Astrocyte (in vitro differentiated cells and primary cell): ENCODE measurements at regions not wholly inside any gene's neighbourhood (a gene's known extent, or its start where the extent isn't known, plus 50 kb on each side); places are given as distances from the start of the nearest gene placed in this dataset.

Experiments used
- DNase-seq: peaks from one replicate; pipeline ENCODE4 v3.0.0-alpha.2; 2010; ENCODE audit warnings: low read depth
- FAIRE-seq: peaks from 2 replicates; lab custom pipeline; 2011; peaks lifted over from hg19 to GRCh38; lab: Jason Lieb, UNC
- H2AFZ ChIP-seq: 2 replicates; pipeline ENCODE4 v1.6.0; 2012; ENCODE audit warnings: low read depth, low read length, inconsistent platforms
- H3K27ac ChIP-seq: 2 replicates; pipeline ENCODE4 v1.5.1; 2011; ENCODE audit warnings: low read depth, low read length, inconsistent platforms
- H3K27me3 ChIP-seq: 2 replicates; pipeline ENCODE4 v1.6.0; 2011; ENCODE audit warnings: low read length, inconsistent platforms; ENCODE audit not compliant: insufficient read depth
- H3K36me3 ChIP-seq: 2 replicates; pipeline ENCODE4 v1.5.1; 2011; ENCODE audit warnings: low read length, inconsistent platforms; ENCODE audit not compliant: insufficient read depth
- H3K4me1 ChIP-seq: 2 replicates; pipeline ENCODE4 v1.5.1; 2011; ENCODE audit warnings: low read length, inconsistent platforms; ENCODE audit not compliant: insufficient read depth
- H3K4me2 ChIP-seq: 2 replicates; pipeline ENCODE4 v1.6.0; 2012; ENCODE audit warnings: low read length, inconsistent platforms
- H3K4me3 ChIP-seq: 2 replicates; pipeline ENCODE4 v1.5.1; 2011; ENCODE audit warnings: low read depth, mild to moderate bottlenecking, low read length, inconsistent platforms; ENCODE audit not compliant: insufficient read depth
- H3K79me2 ChIP-seq: 2 replicates; pipeline ENCODE4 v1.6.0; 2012; ENCODE audit warnings: mild to moderate bottlenecking, low read length, inconsistent platforms; ENCODE audit not compliant: insufficient read depth
- H3K9ac ChIP-seq: 2 replicates; pipeline ENCODE4 v1.6.0; 2012; ENCODE audit warnings: mild to moderate bottlenecking, low read length, inconsistent platforms
- H3K9me3 ChIP-seq: 2 replicates; pipeline ENCODE4 v1.5.1; 2012; ENCODE audit warnings: low read depth, mild to moderate bottlenecking, low read length, inconsistent platforms; ENCODE audit not compliant: insufficient read depth
- H4K20me1 ChIP-seq: 2 replicates; pipeline ENCODE4 v1.6.0; 2012; ENCODE audit warnings: low read length, inconsistent platforms; ENCODE audit not compliant: insufficient read depth
- H3K27ac Mint-ChIP-seq: one replicate; pipeline ENCODE4 v1.8.0; 2021; ENCODE audit warnings: mild to moderate bottlenecking, mixed read lengths; ENCODE audit not compliant: unreplicated experiment
- H3K27me3 Mint-ChIP-seq: one replicate; pipeline ENCODE4 v1.8.0; 2021; ENCODE audit warnings: low read depth, mixed read lengths; ENCODE audit not compliant: unreplicated experiment
- H3K36me3 Mint-ChIP-seq: one replicate; pipeline ENCODE4 v1.8.0; 2021; ENCODE audit warnings: low read depth, mixed read lengths; ENCODE audit not compliant: unreplicated experiment
- H3K4me1 Mint-ChIP-seq: one replicate; pipeline ENCODE4 v1.8.0; 2021; ENCODE audit warnings: low read depth, mixed read lengths; ENCODE audit not compliant: unreplicated experiment
- H3K4me3 Mint-ChIP-seq: one replicate; pipeline ENCODE4 v1.8.0; 2021; ENCODE audit warnings: mild to moderate bottlenecking, moderate library complexity, mixed read lengths; ENCODE audit not compliant: unreplicated experiment
- H3K9me3 Mint-ChIP-seq: one replicate; pipeline ENCODE4 v1.8.0; 2021; ENCODE audit warnings: mild to moderate bottlenecking, mixed read lengths; ENCODE audit not compliant: unreplicated experiment
- CTCF ChIP-seq: IDR thresholded peaks from 2 replicates; pipeline ENCODE4 v1.5.1; 2011; ENCODE audit warnings: low read depth, mild to moderate bottlenecking, inconsistent platforms, low read length, moderate library complexity; ENCODE audit not compliant: insufficient read depth
- EZH2 ChIP-seq: IDR thresholded peaks from 2 replicates; pipeline ENCODE4 v1.6.1; 2012; ENCODE audit warnings: mild to moderate bottlenecking, low read length, inconsistent platforms; ENCODE audit not compliant: insufficient read depth

GRCh38 chr22:35479985-35480550 lies 60.6 kb upstream of the RASD2 start:
- peaks cover 4% of the 10 kb centered on the region for H3K9me3 ChIP-seq
- H3K27ac ChIP-seq: no peak overlapping the region
- H3K36me3 ChIP-seq: no peaks in the 10 kb centered on the region
- Mint-ChIP-seq H3K27ac (no peak overlapping the region), H3K36me3 (peaks cover 2% of the 10 kb centered on the region), H3K4me3 (no peak overlapping the region), H3K4me1 (peaks cover 9% of the 10 kb centered on the region), H3K27me3 (peaks cover 29% of the 10 kb centered on the region), H3K9me3 (no peaks in the 10 kb centered on the region)
- no peak overlapping the region for H3K9ac ChIP-seq
- H4K20me1 ChIP-seq: no peaks in the 10 kb centered on the region
- DNase-seq (peak; percentile 62), FAIRE-seq (no peak)
- peak overlapping the region; percentile 21 for H2AFZ ChIP-seq
- H3K4me3 ChIP-seq: no peak overlapping the region
- peaks cover 29% of the 10 kb centered on the region for H3K4me1 ChIP-seq
- H3K4me2 ChIP-seq: peak overlapping the region; percentile 34
- H3K27me3 ChIP-seq: no peaks in the 10 kb centered on the region
- TF ChIP-seq EZH2 (no peak), CTCF (no peak)
- no peaks in the 10 kb centered on the region for H3K79me2 ChIP-seq

GRCh38 chr22:35480627-35481550 lies 59.7 kb upstream of the RASD2 start:
- Mint-ChIP-seq H3K4me1 (peaks cover 9% of the 10 kb centered on the region), H3K36me3 (peaks cover 2% of the 10 kb centered on the region), H3K9me3 (no peaks in the 10 kb centered on the region), H3K27me3 (peaks cover 28% of the 10 kb centered on the region), H3K4me3 (peak overlapping the region; percentile 69), H3K27ac (no peak overlapping the region)
- FAIRE-seq (no peak), DNase-seq (no peak)
- Histone ChIP-seq H4K20me1 (no peaks in the 10 kb centered on the region), H3K4me1 (peaks cover 32% of the 10 kb centered on the region), H3K9me3 (peaks cover 4% of the 10 kb centered on the region), H3K27me3 (no peaks in the 10 kb centered on the region), H3K79me2 (no peaks in the 10 kb centered on the region), H3K9ac (no peak overlapping the region), H3K4me2 (peak overlapping the region; percentile 34), H2AFZ (peak overlapping the region; percentile 21), H3K4me3 (no peak overlapping the region), H3K36me3 (no peaks in the 10 kb centered on the region), H3K27ac (no peak overlapping the region)
- TF ChIP-seq CTCF (no peak), EZH2 (no peak)

GRCh38 chr22:35482311-35482710 lies 58.3 kb upstream of the RASD2 start:
- H3K9me3 ChIP-seq: peaks cover 4% of the 10 kb centered on the region
- Mint-ChIP-seq H3K27me3 (peaks cover 35% of the 10 kb centered on the region), H3K9me3 (no peaks in the 10 kb centered on the region), H3K36me3 (peaks cover 2% of the 10 kb centered on the region), H3K4me1 (peaks cover 9% of the 10 kb centered on the region), H3K4me3 (no peak overlapping the region), H3K27ac (no peak overlapping the region)
- H3K27me3 ChIP-seq: no peaks in the 10 kb centered on the region
- H3K4me2 ChIP-seq: no peak overlapping the region
- no peak overlapping the region for H2AFZ ChIP-seq
- no peaks in the 10 kb centered on the region for H4K20me1 ChIP-seq
- DNase-seq (no peak), FAIRE-seq (no peak)
- H3K4me1 ChIP-seq: peaks cover 23% of the 10 kb centered on the region
- no peaks in the 10 kb centered on the region for H3K79me2 ChIP-seq
- no peaks in the 10 kb centered on the region for H3K36me3 ChIP-seq
- no peak overlapping the region for H3K4me3 ChIP-seq
- no peak overlapping the region for H3K9ac ChIP-seq
- TF ChIP-seq CTCF (no peak), EZH2 (no peak)
- no peak overlapping the region for H3K27ac ChIP-seq
